Activated CD4-positive, alpha-beta T cell treated with anti-CD3 and anti-CD28 coated beads, Interleukin-2, amount 10 ng/mL, durations not matched to agents 7 days and 5 days (primary cell): ENCODE measurements at regions not wholly inside any gene's neighbourhood (a gene's known extent, or its start where the extent isn't known, plus 50 kb on each side); places are given as distances from the start of the nearest gene placed in this dataset.
"Not testable (repeated sequence)": the region's sequence is repeated elsewhere in the genome, so short reads cannot be mapped to it uniquely, and the experiment has no call there.

Experiments used
- CTCF ChIA-PET: fragments of 350-600 bp; sonication (Branson Sonifier 250); formaldehyde crosslinking; loops from one replicate; lab custom pipeline; 2021; ENCODE audit warnings: antibody characterized with exemption; lab: Charles Lee
- POLR2A ChIA-PET: fragments of 350-600 bp; sonication (Branson Sonifier 250); formaldehyde crosslinking; loops from one replicate; lab custom pipeline; 2021; ENCODE audit warnings: antibody characterized with exemption; lab: Charles Lee
- DNase-seq: peaks from one replicate; pipeline ENCODE4 v3.0.0-alpha.2; 2020
- H3K27ac Mint-ChIP-seq: one replicate; pipeline ENCODE4 v1.8.0; 2021; ENCODE audit warnings: mild to moderate bottlenecking, moderate library complexity, mixed read lengths
- H3K27me3 Mint-ChIP-seq: one replicate; pipeline ENCODE4 v1.8.0; 2021; ENCODE audit warnings: mixed read lengths
- H3K36me3 Mint-ChIP-seq: one replicate; pipeline ENCODE4 v1.8.0; 2021; ENCODE audit warnings: low read depth, mixed read lengths
- H3K4me1 Mint-ChIP-seq: one replicate; pipeline ENCODE4 v1.8.0; 2021; ENCODE audit warnings: mixed read lengths
- H3K4me3 Mint-ChIP-seq: one replicate; pipeline ENCODE4 v1.8.0; 2021; ENCODE audit warnings: mild to moderate bottlenecking, moderate library complexity, mixed read lengths
- H3K9me3 Mint-ChIP-seq: one replicate; pipeline ENCODE4 v1.8.0; 2021; ENCODE audit warnings: mixed read lengths

GRCh38 chr3:153274561-153274960 is 112.5 kb downstream of the RAP2B start:
- no peaks in the 10 kb centered on the region for H3K36me3 Mint-ChIP-seq
- CTCF ChIA-PET, result interaction anchor here (0.9 kb wide), 1 partner anchor 13 kb away, joined by 3 read pairs; no protein-coding TSS in a partner anchor
- H3K27ac Mint-ChIP-seq, result no peak overlapping the region
- H3K4me3 Mint-ChIP-seq, result no peak overlapping the region
- peaks cover 4% of the 10 kb centered on the region for H3K27me3 Mint-ChIP-seq
- POLR2A ChIA-PET, result no interaction called here
- peaks cover 4% of the 10 kb centered on the region for H3K4me1 Mint-ChIP-seq
- no peaks in the 10 kb centered on the region for H3K9me3 Mint-ChIP-seq
- no peak for DNase-seq

DNA sequence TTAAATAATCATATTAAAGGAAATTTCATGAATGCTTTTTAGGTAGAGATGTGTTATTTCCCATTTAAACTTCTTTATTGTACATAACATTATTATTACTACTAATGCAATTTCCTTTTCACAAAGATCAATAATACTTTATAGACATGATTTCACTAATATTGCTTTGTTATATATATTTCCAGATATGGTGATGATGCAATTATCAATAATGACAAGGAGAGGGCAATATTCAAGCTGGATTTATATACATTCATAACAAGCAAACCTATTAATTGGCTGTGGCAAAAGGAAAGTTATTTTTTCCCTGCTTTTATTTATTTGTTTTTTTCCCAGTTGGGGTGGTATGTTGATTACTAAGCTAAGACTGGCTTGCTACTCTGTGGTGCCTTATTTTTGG is 113.5 kb downstream of the RAP2B start:
- H3K27ac Mint-ChIP-seq, result no peak overlapping the region
- peaks cover 4% of the 10 kb centered on the region for H3K4me1 Mint-ChIP-seq
- no peaks in the 10 kb centered on the region for H3K36me3 Mint-ChIP-seq
- no peak overlapping the region for H3K4me3 Mint-ChIP-seq
- DNase-seq, result no peak
- no peaks in the 10 kb centered on the region for H3K9me3 Mint-ChIP-seq
- POLR2A ChIA-PET, result no interaction called here
- peaks cover 4% of the 10 kb centered on the region for H3K27me3 Mint-ChIP-seq
- CTCF ChIA-PET, result interaction anchor here (0.6 to 0.9 kb wide), 2 partner anchors 12 to 308 kb away, joined by 3 read pairs; no protein-coding TSS in a partner anchor

GRCh38 chr3:153277029-153277428 is 115.0 kb downstream of the RAP2B start:
- H3K4me1 Mint-ChIP-seq, result peaks cover 4% of the 10 kb centered on the region
- no peaks in the 10 kb centered on the region for H3K36me3 Mint-ChIP-seq
- no peak overlapping the region for H3K27ac Mint-ChIP-seq
- H3K9me3 Mint-ChIP-seq, result no peaks in the 10 kb centered on the region
- H3K4me3 Mint-ChIP-seq, result no peak overlapping the region
- no peak for DNase-seq
- peaks cover 4% of the 10 kb centered on the region for H3K27me3 Mint-ChIP-seq
- CTCF ChIA-PET, result no interaction called here
- POLR2A ChIA-PET, result no interaction called here

DNA sequence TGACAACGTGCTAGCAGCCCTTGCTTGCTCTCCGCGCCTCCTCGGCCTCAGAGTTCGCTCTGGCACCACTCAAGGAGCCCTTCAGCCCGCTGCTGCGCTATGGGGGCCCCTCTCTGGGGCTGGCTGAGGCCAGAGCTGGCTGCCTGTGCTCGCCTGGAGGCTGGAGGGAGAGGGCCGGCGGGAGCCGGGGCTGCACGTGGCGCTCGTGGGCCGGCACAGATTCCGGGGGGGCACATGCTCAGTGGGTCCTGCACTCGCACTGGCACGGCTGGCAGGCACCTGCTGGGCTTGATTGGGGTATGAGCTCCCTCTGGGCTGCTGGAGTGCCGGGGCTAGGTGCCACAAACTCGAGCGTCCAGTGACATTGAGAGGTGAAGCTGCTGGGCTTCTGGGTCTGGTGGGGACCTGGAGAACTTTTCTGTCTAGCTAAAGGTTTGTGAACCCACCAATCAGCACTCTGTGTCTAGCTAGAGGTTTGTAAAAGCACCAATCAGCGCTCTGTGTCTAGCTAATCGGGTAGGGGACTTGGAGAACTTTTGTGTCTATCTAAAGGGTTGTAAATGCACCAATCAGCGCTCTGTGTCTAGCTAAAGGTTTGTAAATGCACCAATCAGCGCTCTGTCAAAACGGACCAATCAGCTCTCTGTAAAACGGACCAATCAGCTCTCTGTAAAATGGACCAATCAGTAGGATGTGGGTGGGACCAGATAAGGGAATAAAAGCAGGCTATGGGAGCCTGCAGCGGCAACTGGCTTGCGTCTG is 119.4 kb downstream of the RAP2B start:
- H3K36me3 Mint-ChIP-seq, H3K4me3 Mint-ChIP-seq, H3K27me3 Mint-ChIP-seq, POLR2A ChIA-PET, H3K27ac Mint-ChIP-seq, CTCF ChIA-PET, DNase-seq, H3K9me3 Mint-ChIP-seq: not testable (repeated sequence)
- peaks cover 21% of the 10 kb centered on the region for H3K4me1 Mint-ChIP-seq

- H3K36me3 Mint-ChIP-seq, result no peaks in the 10 kb centered on the region
- H3K9me3 Mint-ChIP-seq, result no peaks in the 10 kb centered on the region
- CTCF ChIA-PET, result no interaction called here
- peaks cover 4% of the 10 kb centered on the region for H3K27me3 Mint-ChIP-seq
- peak overlapping the region; percentile 6 for H3K27ac Mint-ChIP-seq
- no peak overlapping the region for H3K4me3 Mint-ChIP-seq
- peaks cover 25% of the 10 kb centered on the region for H3K4me1 Mint-ChIP-seq
- POLR2A ChIA-PET, result no interaction called here
- DNase-seq, result no peak
These were observed 120.3 kb downstream of the RAP2B start for GRCh38 chr3:153282355-153282754.

GRCh38 chr3:153284282-153284938 is 122.4 kb downstream of the RAP2B start:
- ChIA-PET CTCF (interaction anchor here (1.1 to 1.3 kb wide), 3 partner anchors 9 to 22 kb away, joined by 3 read pairs; no protein-coding TSS in a partner anchor), POLR2A (no interaction called here)
- H3K36me3 Mint-ChIP-seq, result peaks cover 1% of the 10 kb centered on the region
- peak overlapping the region; percentile 87 for H3K27ac Mint-ChIP-seq
- H3K9me3 Mint-ChIP-seq, result peaks cover 3% of the 10 kb centered on the region
- H3K4me3 Mint-ChIP-seq, result no peak overlapping the region
- peaks cover 39% of the 10 kb centered on the region for H3K4me1 Mint-ChIP-seq
- peak; percentile 48 for DNase-seq
- H3K27me3 Mint-ChIP-seq, result no peaks in the 10 kb centered on the region

DNA sequence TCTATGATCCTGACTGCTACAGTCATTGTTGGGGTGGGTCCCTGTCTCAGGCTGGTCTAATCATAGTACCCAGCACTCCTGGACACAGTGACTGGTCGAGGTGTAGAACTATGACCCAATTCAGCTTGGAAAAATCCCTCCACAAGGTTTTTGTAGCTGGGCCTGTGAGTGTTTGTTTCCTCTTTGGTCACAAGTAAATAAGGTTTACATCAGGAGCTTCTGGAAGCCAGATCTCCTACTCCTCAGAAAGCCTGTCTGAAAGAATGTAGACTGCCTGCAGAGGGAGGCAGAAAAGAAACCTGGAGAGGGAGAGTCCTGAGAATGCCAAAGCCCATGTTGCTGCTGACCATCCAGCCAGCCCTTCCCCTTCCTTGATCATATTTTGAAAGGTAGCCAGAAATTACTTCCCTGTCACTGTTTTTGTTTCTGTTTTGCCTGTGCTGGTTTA is 123.2 kb downstream of the RAP2B start:
- ChIA-PET CTCF (interaction anchor here (1.1 to 2.0 kb wide), 5 partner anchors 8 to 242 kb away, joined by 3 to 4 read pairs (median 3); no protein-coding TSS in a partner anchor), POLR2A (no interaction called here)
- Mint-ChIP-seq H3K36me3 (peaks cover 1% of the 10 kb centered on the region), H3K9me3 (peaks cover 3% of the 10 kb centered on the region), H3K4me1 (peaks cover 44% of the 10 kb centered on the region), H3K27ac (no peak overlapping the region), H3K4me3 (no peak overlapping the region), H3K27me3 (no peaks in the 10 kb centered on the region)
- no peak for DNase-seq

DNA sequence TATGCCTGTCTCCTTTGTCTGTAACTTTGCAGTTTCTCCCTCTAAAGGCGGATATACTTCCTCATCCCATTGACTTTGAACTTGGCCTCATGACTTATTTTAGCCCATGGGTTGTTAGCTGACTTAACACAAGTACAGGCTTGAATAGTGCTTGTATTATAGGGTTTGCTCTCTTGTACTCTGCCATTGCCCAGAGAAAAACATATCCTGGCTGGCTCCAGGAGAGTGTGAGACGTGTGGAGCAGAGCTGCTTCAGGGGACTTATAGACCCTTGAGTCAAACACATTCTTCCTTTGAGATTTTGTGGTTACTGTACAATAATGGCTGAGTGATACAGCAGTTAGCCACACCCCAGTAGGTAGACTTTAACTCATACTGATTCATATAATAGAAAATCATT is 124.0 kb downstream of the RAP2B start:
- no peak overlapping the region for H3K4me3 Mint-ChIP-seq
- DNase-seq, result no peak
- CTCF ChIA-PET, result interaction anchor here (1.1 to 2.0 kb wide), 5 partner anchors 8 to 243 kb away, joined by 3 to 4 read pairs (median 3); no protein-coding TSS in a partner anchor
- H3K27ac Mint-ChIP-seq, result peak overlapping the region; percentile 15
- peaks cover 48% of the 10 kb centered on the region for H3K4me1 Mint-ChIP-seq
- H3K36me3 Mint-ChIP-seq, result peaks cover 1% of the 10 kb centered on the region
- POLR2A ChIA-PET, result no interaction called here
- no peaks in the 10 kb centered on the region for H3K27me3 Mint-ChIP-seq
- H3K9me3 Mint-ChIP-seq, result peaks cover 3% of the 10 kb centered on the region

GRCh38 chr3:153287017-153287416 is 125.0 kb downstream of the RAP2B start:
- Mint-ChIP-seq H3K27ac (no peak overlapping the region), H3K36me3 (peaks cover 1% of the 10 kb centered on the region), H3K9me3 (peaks cover 3% of the 10 kb centered on the region), H3K4me1 (peaks cover 50% of the 10 kb centered on the region), H3K27me3 (no peaks in the 10 kb centered on the region), H3K4me3 (no peak overlapping the region)
- POLR2A ChIA-PET, result no interaction called here
- DNase-seq, result no peak
- CTCF ChIA-PET, result interaction anchor here (0.5 to 2.0 kb wide), 3 partner anchors 12 to 98 kb away, joined by 3 to 4 read pairs (median 3); no protein-coding TSS in a partner anchor

DNA sequence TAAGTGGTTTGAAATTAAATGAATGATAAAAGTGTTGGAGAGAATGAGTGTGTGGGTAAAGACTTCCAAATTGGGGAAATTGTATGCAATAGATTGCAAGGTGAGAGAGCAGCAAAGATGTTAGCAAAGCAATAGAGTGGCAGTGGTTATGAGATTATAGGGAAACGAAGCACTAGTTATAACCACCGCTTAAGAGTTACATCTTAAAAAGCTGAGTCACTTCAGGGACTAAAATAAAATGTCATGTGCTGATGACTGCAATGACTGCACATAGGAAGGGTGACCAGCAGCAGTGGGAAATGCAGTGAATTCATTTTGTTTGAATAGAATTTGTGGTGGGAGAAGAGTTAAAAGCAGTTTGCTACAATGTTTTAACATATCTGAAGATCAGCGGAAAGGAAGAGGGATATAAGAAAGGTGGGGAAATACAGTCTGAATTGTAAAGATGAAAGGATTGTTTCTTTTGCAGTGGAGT is 127.3 kb downstream of the RAP2B start:
- Mint-ChIP-seq H3K27ac (no peak overlapping the region), H3K4me3 (no peak overlapping the region)
- POLR2A ChIA-PET, result no interaction called here

GRCh38 chr3:153290268-153291015 is 128.4 kb downstream of the RAP2B start:
- POLR2A ChIA-PET, result no interaction called here
- H3K36me3 Mint-ChIP-seq, result peaks cover 1% of the 10 kb centered on the region

More for the DNA sequence above, 127.3 kb downstream of the RAP2B start:
- CTCF ChIA-PET, result no interaction called here
- peaks cover 3% of the 10 kb centered on the region for H3K9me3 Mint-ChIP-seq
- H3K4me1 Mint-ChIP-seq, result peaks cover 46% of the 10 kb centered on the region
- H3K36me3 Mint-ChIP-seq, result peaks cover 1% of the 10 kb centered on the region
- H3K27me3 Mint-ChIP-seq, result no peaks in the 10 kb centered on the region
- no peak for DNase-seq

GRCh38 chr3:153291059-153291685 is 129.1 kb downstream of the RAP2B start:
- POLR2A ChIA-PET, result no interaction called here

More at GRCh38 chr3:153290268-153291015, 128.4 kb downstream of the RAP2B start:
- peaks cover 37% of the 10 kb centered on the region for H3K4me1 Mint-ChIP-seq
- CTCF ChIA-PET, result interaction anchor here (0.6 to 0.8 kb wide), 2 partner anchors 10 to 75 kb away, joined by 3 read pairs; no protein-coding TSS in a partner anchor
- H3K27ac Mint-ChIP-seq, result peak overlapping the region; percentile 23
- peak; percentile 25 for DNase-seq
- peaks cover 3% of the 10 kb centered on the region for H3K9me3 Mint-ChIP-seq
- no peaks in the 10 kb centered on the region for H3K27me3 Mint-ChIP-seq
- no peak overlapping the region for H3K4me3 Mint-ChIP-seq

More at GRCh38 chr3:153291059-153291685, 129.1 kb downstream of the RAP2B start:
- no peak for DNase-seq
- peaks cover 1% of the 10 kb centered on the region for H3K36me3 Mint-ChIP-seq
- peaks cover 30% of the 10 kb centered on the region for H3K4me1 Mint-ChIP-seq
- H3K27me3 Mint-ChIP-seq, result no peaks in the 10 kb centered on the region
- H3K9me3 Mint-ChIP-seq, result peaks cover 3% of the 10 kb centered on the region
- CTCF ChIA-PET, result interaction anchor here (0.6 to 0.8 kb wide), 2 partner anchors 9 to 76 kb away, joined by 3 read pairs; no protein-coding TSS in a partner anchor
- no peak overlapping the region for H3K4me3 Mint-ChIP-seq
- no peak overlapping the region for H3K27ac Mint-ChIP-seq
